Neutrophil (primary cell): ENCODE measurements at regions not wholly inside any gene's neighbourhood (a gene's known extent, or its start where the extent isn't known, plus 50 kb on each side); places are given as distances from the start of the nearest gene placed in this dataset.

Experiments
- H3K27ac ChIP-seq: fragments of 200-600 bp; sonication (generic); 2 replicates; pipeline ENCODE4 v1.5.1; 2016; ENCODE audit warnings: mild to moderate bottlenecking, moderate library complexity
- H3K27me3 ChIP-seq: fragments of 200-600 bp; sonication (generic); 2 replicates; pipeline ENCODE4 v1.6.0; 2016; ENCODE audit warnings: mild to moderate bottlenecking
- H3K36me3 ChIP-seq: fragments of 200-600 bp; sonication (generic); 2 replicates; pipeline ENCODE4 v1.5.1; 2017
- H3K4me1 ChIP-seq, 2 experiments: fragments of 200-600 bp in 1 of 2; sonication (generic) in 1 of 2; 1 replicate in 1 of 2; 2 replicates in 1 of 2; pipeline versions ENCODE4 v1.5.1 to v1.6.1; 2013 to 2016; ENCODE audit warnings: low read depth in 1 of 2, low read length in 1 of 2, mild to moderate bottlenecking in 1 of 2, moderate library complexity in 1 of 2; ENCODE audit not compliant: control insufficient read depth in 1 of 2, insufficient read depth in 1 of 2
- H3K4me3 ChIP-seq, 2 experiments: fragments of 200-600 bp in 1 of 2; sonication (generic) in 1 of 2; 1 replicate in 1 of 2; 2 replicates in 1 of 2; pipeline ENCODE4 v1.5.1; 2013 to 2016; ENCODE audit warnings: low read depth in 1 of 2, low read length in 1 of 2, mild to moderate bottlenecking in 1 of 2, moderate library complexity in 1 of 2
- H3K9me3 ChIP-seq: fragments of 200-600 bp; sonication (generic); 2 replicates; pipeline ENCODE4 v1.5.1; 2016
- CTCF ChIP-seq: fragments of 200-600 bp; sonication (generic); IDR thresholded peaks from 2 replicates; pipeline ENCODE4 v1.5.1; 2016; ENCODE audit warnings: antibody characterized with exemption

DNA sequence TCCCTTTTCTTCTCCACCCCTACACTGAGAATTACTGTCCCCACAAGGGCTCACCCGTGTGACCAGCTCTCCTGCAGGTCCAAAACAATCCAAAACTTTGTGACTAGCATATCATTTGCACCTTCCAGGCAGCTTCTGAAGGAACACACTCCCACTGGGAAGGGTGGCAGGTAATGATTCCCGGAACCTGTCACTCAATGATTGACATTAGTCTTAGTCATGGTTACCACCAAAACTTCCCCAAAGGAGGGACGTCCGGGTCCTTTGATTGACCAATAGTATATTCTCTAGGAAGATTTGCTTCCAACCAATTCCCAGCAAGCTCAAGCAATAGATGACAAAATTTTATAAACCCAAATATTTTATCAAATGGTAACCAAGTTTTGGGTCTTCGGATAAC is 127.7 kb upstream of the MYLIP start:
- TF ChIP-seq CTCF: no peak
- Histone ChIP-seq H3K27me3 (peaks cover 5% of the 10 kb centered on the region), H3K4me1 (no peaks in the 10 kb centered on the region), H3K36me3 (no peaks in the 10 kb centered on the region), H3K27ac (no peak overlapping the region), H3K9me3 (no peaks in the 10 kb centered on the region), H3K4me3 (no peak overlapping the region)

GRCh38 chr6:15999201-15999600 is 129.7 kb upstream of the MYLIP start:
- TF ChIP-seq CTCF: no peak
- H3K4me1 ChIP-seq: no peaks in the 10 kb centered on the region
- H3K36me3 ChIP-seq: no peaks in the 10 kb centered on the region

DNA sequence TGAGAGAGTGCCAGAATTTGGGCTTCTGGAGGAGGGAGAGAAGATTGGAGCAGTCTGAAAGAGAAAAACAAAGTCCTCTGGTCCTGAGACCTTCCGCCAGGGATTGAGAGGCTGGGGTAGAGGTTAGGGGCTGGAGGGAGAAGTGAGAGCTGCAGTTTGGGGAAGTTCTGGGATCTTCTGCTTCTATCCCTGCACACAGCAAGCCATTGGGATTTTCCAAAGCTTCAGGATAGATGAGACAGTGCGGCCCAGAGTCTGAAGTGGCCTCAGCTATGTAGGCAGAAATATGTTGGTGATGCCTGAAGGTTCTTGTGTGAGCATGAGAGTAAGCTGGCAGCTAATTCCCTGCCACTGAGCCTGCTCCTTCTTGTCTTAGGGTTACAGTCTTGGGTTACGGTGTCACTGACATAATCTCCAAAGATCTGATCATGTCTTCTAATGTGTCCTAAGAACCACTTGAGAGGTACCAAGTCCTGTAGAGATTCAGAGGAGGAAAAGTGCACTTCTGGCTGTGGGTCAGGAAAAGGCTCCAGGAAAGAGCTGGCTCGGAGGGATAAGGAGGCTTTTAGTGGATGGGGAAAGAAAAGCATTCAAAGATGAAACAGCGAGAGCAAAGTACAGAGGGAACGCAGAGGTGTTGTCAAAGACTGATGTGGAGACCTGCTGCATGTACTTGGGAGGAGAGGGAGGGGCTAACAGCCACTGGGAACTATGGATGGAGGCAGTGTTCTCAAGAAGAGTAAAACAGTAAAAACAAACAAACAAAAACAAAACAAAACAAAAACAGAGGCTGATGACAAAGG is 131.1 kb upstream of the MYLIP start:
- Histone ChIP-seq H3K27me3 (no peaks in the 10 kb centered on the region), H3K9me3 (no peaks in the 10 kb centered on the region), H3K4me1 (no peaks in the 10 kb centered on the region), H3K4me3 (no peak overlapping the region), H3K36me3 (no peaks in the 10 kb centered on the region), H3K27ac (no peak overlapping the region)
- TF ChIP-seq CTCF: no peak

More at GRCh38 chr6:15999201-15999600, 129.7 kb upstream of the MYLIP start:
- H3K4me3 ChIP-seq: no peak overlapping the region
- no peaks in the 10 kb centered on the region for H3K9me3 ChIP-seq
- H3K27me3 ChIP-seq: no peaks in the 10 kb centered on the region
- H3K27ac ChIP-seq: no peak overlapping the region

DNA sequence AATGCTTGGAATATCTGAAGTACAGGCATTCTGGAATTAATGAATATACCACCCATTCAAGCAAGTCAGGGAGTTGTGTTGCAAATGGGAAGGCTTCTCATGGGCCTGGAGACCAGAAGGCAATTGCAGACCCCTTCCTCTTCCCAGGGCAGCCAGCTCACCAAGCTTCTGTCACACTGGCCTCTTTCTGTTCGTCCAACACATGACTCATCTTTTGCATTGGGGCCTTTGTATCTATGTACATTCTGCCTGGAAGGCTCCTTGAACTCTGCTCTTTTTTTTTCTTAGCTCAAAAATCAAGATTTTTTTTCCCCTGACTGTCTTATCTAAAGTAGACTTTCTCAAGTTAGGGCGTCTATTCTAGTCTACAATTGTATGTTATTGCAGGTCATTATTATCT is 132.9 kb upstream of the MYLIP start:
- Histone ChIP-seq H3K4me1 (no peaks in the 10 kb centered on the region), H3K27me3 (no peaks in the 10 kb centered on the region), H3K4me3 (no peak overlapping the region), H3K9me3 (no peaks in the 10 kb centered on the region), H3K36me3 (no peaks in the 10 kb centered on the region), H3K27ac (no peak overlapping the region)
- no peak for TF ChIP-seq CTCF

- no peaks in the 10 kb centered on the region for H3K36me3 ChIP-seq
- H3K4me3 ChIP-seq: no peak overlapping the region
- no peak for TF ChIP-seq CTCF
- no peak overlapping the region for H3K27ac ChIP-seq
- H3K27me3 ChIP-seq: no peaks in the 10 kb centered on the region
- H3K4me1 ChIP-seq: no peaks in the 10 kb centered on the region
- no peaks in the 10 kb centered on the region for H3K9me3 ChIP-seq
These were observed 133.4 kb upstream of the MYLIP start for GRCh38 chr6:15995493-15995892.
